OCI-LY1 (cell line): ENCODE measurements at regions not wholly inside any gene's neighbourhood (a gene's known extent, or its start where the extent isn't known, plus 50 kb on each side); places are given as distances from the start of the nearest gene placed in this dataset.

Source experiments
- H2AFZ ChIP-seq: fragments of 200-600 bp; sonication (generic), shearing (Covaris generic); 2 replicates; pipeline ENCODE4 v1.6.0; 2014; ENCODE audit warnings: antibody characterized with exemption, mild to moderate bottlenecking, low read length
- H3F3A ChIP-seq: fragments of 200-600 bp; sonication (generic), shearing (Covaris generic); 2 replicates; pipeline ENCODE4 v1.6.0; 2014; ENCODE audit warnings: mild to moderate bottlenecking, antibody characterized with exemption, low read length, moderate library complexity; ENCODE audit not compliant: insufficient read depth
- H3K27ac ChIP-seq: fragments of 200-600 bp; sonication (generic); 2 replicates; pipeline ENCODE4 v1.5.1; 2014; ENCODE audit warnings: low read length, mixed run types, mild to moderate bottlenecking, low read depth; ENCODE audit not compliant: poor library complexity, severe bottlenecking
- H3K27me3 ChIP-seq: fragments of 200-600 bp; sonication (generic); 2 replicates; pipeline ENCODE4 v1.6.0; 2014; ENCODE audit warnings: antibody characterized with exemption, mild to moderate bottlenecking, low read length, moderate library complexity; ENCODE audit not compliant: insufficient read depth
- H3K36me3 ChIP-seq: fragments of 200-600 bp; sonication (generic); 2 replicates; pipeline ENCODE4 v1.6.1; 2014; ENCODE audit warnings: mild to moderate bottlenecking, antibody characterized with exemption, low read length, moderate library complexity, mixed read lengths; ENCODE audit not compliant: insufficient read depth
- H3K4me1 ChIP-seq: fragments of 200-600 bp; sonication (generic); 2 replicates; pipeline ENCODE4 v1.5.1; 2014; ENCODE audit warnings: mild to moderate bottlenecking, low read length, moderate library complexity; ENCODE audit not compliant: insufficient read depth, severe bottlenecking
- H3K4me2 ChIP-seq: fragments of 200-600 bp; sonication (generic), shearing (Covaris generic); 2 replicates; pipeline ENCODE4 v1.6.1; 2014; ENCODE audit warnings: low read length
- H3K4me3 ChIP-seq: fragments of 200-600 bp; sonication (generic); 2 replicates; pipeline ENCODE4 v1.5.1; 2014; ENCODE audit warnings: low read length, low read depth, mild to moderate bottlenecking, mixed read lengths; ENCODE audit not compliant: poor library complexity, severe bottlenecking
- H3K79me2 ChIP-seq: fragments of 200-600 bp; shearing (Covaris generic); 2 replicates; pipeline ENCODE4 v1.6.1; 2016; ENCODE audit warnings: mixed run types, low read length, mixed read lengths; ENCODE audit not compliant: insufficient read depth
- H3K9ac ChIP-seq: fragments of 200-600 bp; sonication (generic), shearing (Covaris generic); 2 replicates; pipeline ENCODE4 v1.6.1; 2014; ENCODE audit warnings: mild to moderate bottlenecking, low read length, mixed read lengths
- H3K9me2 ChIP-seq: fragments of 200-600 bp; sonication (generic), shearing (Covaris generic); 2 replicates; pipeline ENCODE4 v1.6.1; 2014; ENCODE audit warnings: low read depth, mild to moderate bottlenecking, low read length, mixed read lengths
- H3K9me3 ChIP-seq: fragments of 200-600 bp; shearing (Covaris generic); 2 replicates; pipeline ENCODE4 v1.6.1; 2014; ENCODE audit warnings: low read length, mixed read lengths
- H4K20me1 ChIP-seq: fragments of 200-600 bp; sonication (generic), shearing (Covaris generic); 2 replicates; pipeline ENCODE4 v1.6.0; 2016; ENCODE audit warnings: mild to moderate bottlenecking, low read length; ENCODE audit not compliant: insufficient read depth
- CTCF ChIP-seq: fragments of 200-600 bp; sonication (generic), shearing (Covaris generic); IDR thresholded peaks from 2 replicates; pipeline ENCODE4 v1.5.1; 2017; ENCODE audit warnings: mild to moderate bottlenecking, antibody characterized with exemption, low read length, moderate library complexity, mixed read lengths
- EZH2 ChIP-seq: fragments of 200-600 bp; sonication (generic), shearing (Covaris generic); IDR thresholded peaks from 2 replicates; pipeline ENCODE4 v1.8.0; 2017; ENCODE audit warnings: borderline replicate concordance, mixed run types, mild to moderate bottlenecking, antibody characterized with exemption, low read length, moderate library complexity, mixed read lengths

- Histone ChIP-seq H3K4me3 (peak overlapping the region; percentile 4), H3K9me2 (no peaks in the 10 kb centered on the region), H3K4me1 (peaks cover 100% of the 10 kb centered on the region), H4K20me1 (no peaks in the 10 kb centered on the region), H3K9me3 (no peaks in the 10 kb centered on the region), H3K27ac (peak overlapping the region; percentile 89), H3K36me3 (no peaks in the 10 kb centered on the region; the same call in 1 of the 2 replicates), H3K27me3 (no peaks in the 10 kb centered on the region), H2AFZ (no peak overlapping the region), H3K9ac (peak overlapping the region; percentile 18), H3F3A (no peaks in the 10 kb centered on the region), H3K4me2 (peak overlapping the region; percentile 29), H3K79me2 (peaks cover 79% of the 10 kb centered on the region)
- no peak for TF ChIP-seq EZH2
- TF ChIP-seq CTCF = no peak
These were observed 84.9 kb downstream of the ZNF608 start for GRCh38 chr5:124661317-124662141.

GRCh38 chr5:124660229-124661093 is 86.0 kb downstream of the ZNF608 start:
- TF ChIP-seq EZH2 = no peak
- no peak for TF ChIP-seq CTCF
- peak overlapping the region; percentile 25 for H3K4me3 ChIP-seq

GRCh38 chr5:124659798-124660197 is 86.6 kb downstream of the ZNF608 start:
- Histone ChIP-seq H3K36me3 (no peaks in the 10 kb centered on the region; the same call in 1 of the 2 replicates), H3K4me2 (peak overlapping the region; percentile 29), H3K27me3 (no peaks in the 10 kb centered on the region), H3K9ac (peak overlapping the region; percentile 36; the same call in 1 of the 2 replicates), H4K20me1 (no peaks in the 10 kb centered on the region), H3K4me3 (peak overlapping the region; percentile 25), H3K79me2 (peaks cover 73% of the 10 kb centered on the region), H3K4me1 (peaks cover 100% of the 10 kb centered on the region), H3K9me3 (no peaks in the 10 kb centered on the region), H3F3A (no peaks in the 10 kb centered on the region), H3K27ac (peak overlapping the region; percentile 89), H2AFZ (no peak overlapping the region), H3K9me2 (no peaks in the 10 kb centered on the region)
- TF ChIP-seq CTCF (no peak), EZH2 (no peak)

More at GRCh38 chr5:124660229-124661093, 86.0 kb downstream of the ZNF608 start:
- Histone ChIP-seq H3K9me3 (no peaks in the 10 kb centered on the region), H3K4me1 (peaks cover 100% of the 10 kb centered on the region), H3F3A (no peaks in the 10 kb centered on the region), H3K27ac (peak overlapping the region; percentile 89), H3K36me3 (no peaks in the 10 kb centered on the region; the same call in 1 of the 2 replicates), H3K27me3 (no peaks in the 10 kb centered on the region), H3K4me2 (peak overlapping the region; percentile 29), H3K79me2 (peaks cover 71% of the 10 kb centered on the region), H2AFZ (no peak overlapping the region), H3K9me2 (no peaks in the 10 kb centered on the region), H3K9ac (peak overlapping the region; percentile 36; the same call in 1 of the 2 replicates), H4K20me1 (no peaks in the 10 kb centered on the region)
